ENCODE measurements at regions not wholly inside any gene's neighbourhood (a gene's known extent, or its start where the extent isn't known, plus 50 kb on each side); places are given as distances from the start of the nearest gene placed in this dataset.

GRCh38 chr2:19550750-19551149 is 192.3 kb upstream of the OSR1 start:
- TF ChIP-seq ZNF658 (tag by site-specific recombination; IDR thresholded peaks at IDR 0.05) (no peak), PATZ1 (tag by site-specific recombination; IDR thresholded peaks at IDR 0.05) (no peak), CTCF (tag by site-specific recombination; IDR thresholded peaks at IDR 0.05) (no peak), TCF7L2 (IDR thresholded peaks at IDR 0.05; ENCODE audit: borderline replicate concordance, low read depth, low read length) (no peak), KLF8 (tag by site-specific recombination; IDR thresholded peaks at IDR 0.05) (no peak), ZNF629 (tag by site-specific recombination; IDR thresholded peaks at IDR 0.05) (no peak), ZNF473 (tag by site-specific recombination; IDR thresholded peaks at IDR 0.05) (no peak), ZNF571 (tag by site-specific recombination; IDR thresholded peaks at IDR 0.05) (no peak), ZNF350 (tag by site-specific recombination; IDR thresholded peaks at IDR 0.05) (no peak), ZBTB7A (tag by site-specific recombination; IDR thresholded peaks at IDR 0.05; ENCODE audit: low read depth) (no peak), PRDM10 (tag by site-specific recombination; IDR thresholded peaks at IDR 0.05) (no peak), PRDM2 (tag by site-specific recombination; IDR thresholded peaks at IDR 0.05; ENCODE audit: borderline replicate concordance) (no peak)
